Tibial nerve (tissue), 4 donors: ENCODE measurements at regions not wholly inside any gene's neighbourhood (a gene's known extent, or its start where the extent isn't known, plus 50 kb on each side); places are given as distances from the start of the nearest gene placed in this dataset.

Experiments used
- DNase-seq, 2 donors: peaks; one replicate each; pipeline ENCODE4 v3.0.0-alpha.2; 2019; ENCODE audit warnings: low spot score in 2 of 2
- H3K27ac ChIP-seq, 4 donors: fragments of 200-600 bp; sonication (generic) in 3 of 4; one replicate each; pipeline ENCODE4 v1.5.1; 2017 to 2019; ENCODE audit warnings: mild to moderate bottlenecking in 1 of 4
- H3K27me3 ChIP-seq, 2 donors: fragments of 200-600 bp; sonication (generic) in 1 of 2; one replicate each; pipeline versions ENCODE4 v1.5.1 to v1.6.0; 2017 to 2019
- H3K36me3 ChIP-seq, 3 donors: fragments of 200-600 bp; sonication (generic); one replicate each; pipeline ENCODE4 v1.5.1; 2018 to 2019
- H3K4me1 ChIP-seq, 4 donors: fragments of 200-600 bp; sonication (generic) in 3 of 4; one replicate each; pipeline ENCODE4 v1.5.1; 2017 to 2019
- H3K4me3 ChIP-seq, 4 donors: fragments of 200-600 bp; sonication (generic) in 3 of 4; one replicate each; pipeline ENCODE4 v1.5.1; 2017 to 2019; ENCODE audit warnings: mild to moderate bottlenecking in 1 of 4, moderate library complexity in 1 of 4
- H3K9me3 ChIP-seq, 4 donors: fragments of 200-600 bp; sonication (generic) in 3 of 4; one replicate each; pipeline ENCODE4 v1.5.1; 2017 to 2019
- EP300 ChIP-seq, 2 donors: sonication (generic); formaldehyde crosslinking; IDR thresholded peaks; one replicate each; pipeline ENCODE4 v1.6.1; 2017; ENCODE audit warnings: antibody characterized with exemption in 2 of 2, mild to moderate bottlenecking in 1 of 2
- POLR2A ChIP-seq, 2 donors: fragments of 450-650 bp; IDR thresholded peaks; one replicate each; pipeline ENCODE4 v1.6.1; 2017; ENCODE audit warnings: antibody characterized with exemption in 2 of 2, mild to moderate bottlenecking in 2 of 2, moderate library complexity in 2 of 2
- WGBS, 2 donors: methylation state at CpG; one replicate each; pipeline ENCODE4 v1.1.5; 2018; 5-methylcytosine and 5-hydroxymethylcytosine counted together
- TF ChIP-seq, protein P1 (sequence below), 5 experiments: fragments of 200-600 bp in 3 of 5; fragments of 450-650 bp in 2 of 5; sonication (generic) in 3 of 5; IDR thresholded peaks; one replicate each; pipeline ENCODE4 v1.5.1; 2016 to 2019; ENCODE audit warnings: antibody characterized with exemption in 5 of 5, mild to moderate bottlenecking in 3 of 5, moderate library complexity in 2 of 5

DNA sequence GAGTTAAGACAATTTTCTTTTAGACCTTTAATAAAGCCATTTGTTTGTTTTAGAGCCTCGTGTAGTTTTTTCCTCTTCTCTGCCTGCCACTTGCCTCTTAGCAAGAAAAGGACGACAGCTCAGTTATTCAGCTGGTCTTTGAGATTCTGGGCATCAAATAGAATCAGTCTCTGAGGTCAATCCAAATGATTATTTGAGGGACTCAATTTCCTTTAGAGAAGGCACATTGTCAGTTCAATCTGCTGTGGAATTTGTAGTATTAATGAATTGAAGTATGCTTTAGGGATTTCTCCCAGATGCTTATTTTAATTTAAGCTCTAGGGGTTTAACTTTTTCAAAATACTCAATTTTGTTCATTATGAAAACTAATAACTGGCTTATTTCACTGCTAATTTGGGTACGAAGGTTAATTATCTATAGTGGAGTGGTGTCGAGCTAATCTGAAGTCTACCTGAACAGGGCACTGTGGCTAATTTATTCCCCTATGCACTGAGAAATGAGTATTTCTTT, 841.2 kb upstream of the AUTS2 start:
- no peaks in the 10 kb centered on the region for H3K36me3 ChIP-seq
- H3K4me1 ChIP-seq, result peaks cover 0 to 7% (median 0%) of the 10 kb centered on the region in 4 donors
- TF ChIP-seq POLR2A (IDR thresholded peaks at IDR 0.05) (no peak), EP300 (IDR thresholded peaks at IDR 0.05) (no peak)
- TF ChIP-seq, protein P1, sequence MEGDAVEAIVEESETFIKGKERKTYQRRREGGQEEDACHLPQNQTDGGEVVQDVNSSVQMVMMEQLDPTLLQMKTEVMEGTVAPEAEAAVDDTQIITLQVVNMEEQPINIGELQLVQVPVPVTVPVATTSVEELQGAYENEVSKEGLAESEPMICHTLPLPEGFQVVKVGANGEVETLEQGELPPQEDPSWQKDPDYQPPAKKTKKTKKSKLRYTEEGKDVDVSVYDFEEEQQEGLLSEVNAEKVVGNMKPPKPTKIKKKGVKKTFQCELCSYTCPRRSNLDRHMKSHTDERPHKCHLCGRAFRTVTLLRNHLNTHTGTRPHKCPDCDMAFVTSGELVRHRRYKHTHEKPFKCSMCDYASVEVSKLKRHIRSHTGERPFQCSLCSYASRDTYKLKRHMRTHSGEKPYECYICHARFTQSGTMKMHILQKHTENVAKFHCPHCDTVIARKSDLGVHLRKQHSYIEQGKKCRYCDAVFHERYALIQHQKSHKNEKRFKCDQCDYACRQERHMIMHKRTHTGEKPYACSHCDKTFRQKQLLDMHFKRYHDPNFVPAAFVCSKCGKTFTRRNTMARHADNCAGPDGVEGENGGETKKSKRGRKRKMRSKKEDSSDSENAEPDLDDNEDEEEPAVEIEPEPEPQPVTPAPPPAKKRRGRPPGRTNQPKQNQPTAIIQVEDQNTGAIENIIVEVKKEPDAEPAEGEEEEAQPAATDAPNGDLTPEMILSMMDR (IDR thresholded peaks at IDR 0.05), result no peak
- WGBS, 2 donors, result 67 to 68% methylated on average over 4 of the region's 4 CpGs
- no peaks in the 10 kb centered on the region for H3K27me3 ChIP-seq
- DNase-seq, result no peak
- H3K9me3 ChIP-seq, result no peaks in the 10 kb centered on the region
- no peak overlapping the region for H3K4me3 ChIP-seq
- no peak overlapping the region for H3K27ac ChIP-seq

DNA sequence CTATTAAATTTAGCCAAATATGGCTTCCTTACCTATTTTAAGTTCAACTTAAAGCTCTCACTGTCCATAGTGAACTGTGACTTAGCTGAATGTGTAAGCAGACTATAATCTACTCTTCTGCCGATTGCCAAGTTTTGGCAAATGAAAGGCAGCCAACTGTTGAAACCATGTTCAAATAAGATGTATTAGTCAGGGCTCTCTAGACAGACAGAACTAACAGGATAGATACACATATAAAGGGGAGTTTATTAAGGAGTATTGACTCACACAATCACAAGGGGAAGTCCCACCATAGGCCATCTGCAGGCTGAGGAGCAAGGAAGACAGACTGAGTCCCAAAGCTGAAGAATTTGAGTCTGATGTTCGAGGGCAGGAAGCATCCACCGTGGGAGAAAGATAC, 837.7 kb upstream of the AUTS2 start:
- H3K27ac ChIP-seq, result no peak overlapping the region
- no peaks in the 10 kb centered on the region for H3K36me3 ChIP-seq
- no peaks in the 10 kb centered on the region for H3K4me1 ChIP-seq
- 82 to 83% methylated on average over 3 of the region's 3 CpGs for WGBS, 2 donors
- TF ChIP-seq, protein P1 (IDR thresholded peaks at IDR 0.05), result no peak
- TF ChIP-seq POLR2A (IDR thresholded peaks at IDR 0.05), result no peak
- TF ChIP-seq EP300 (IDR thresholded peaks at IDR 0.05), result no peak
- H3K27me3 ChIP-seq, result no peaks in the 10 kb centered on the region
- peaks cover 0 to 9% (median 0%) of the 10 kb centered on the region in 4 donors for H3K9me3 ChIP-seq
- DNase-seq, result no peak
- no peak overlapping the region for H3K4me3 ChIP-seq

DNA sequence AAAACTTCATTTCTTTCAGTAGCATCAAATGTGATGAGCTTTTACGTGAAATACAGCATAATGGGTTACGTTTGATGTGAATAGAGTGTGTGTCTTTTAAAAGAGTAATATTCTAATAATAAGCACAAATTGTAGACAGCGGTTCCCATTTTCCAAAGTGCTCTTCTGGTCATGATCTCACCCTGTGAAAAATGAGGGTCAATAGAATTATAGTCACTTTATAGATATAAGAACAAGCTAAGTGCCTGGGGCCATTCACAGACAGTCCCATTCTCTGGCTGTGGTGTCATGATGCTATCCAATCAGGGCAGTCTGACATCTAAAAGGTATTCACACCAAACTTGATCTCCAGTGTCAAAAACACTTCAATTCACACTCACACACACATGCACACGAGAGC, 830.8 kb upstream of the AUTS2 start:
- peaks cover 0 to 8% (median 0%) of the 10 kb centered on the region in 4 donors for H3K9me3 ChIP-seq
- TF ChIP-seq EP300 (IDR thresholded peaks at IDR 0.05) (no peak), POLR2A (IDR thresholded peaks at IDR 0.05) (no peak)
- TF ChIP-seq, protein P1 (IDR thresholded peaks at IDR 0.05), result no peak
- no peak for DNase-seq
- no peak overlapping the region for H3K4me3 ChIP-seq
- H3K27ac ChIP-seq, result no peak overlapping the region
- peaks cover 0 to 5% (median 0%) of the 10 kb centered on the region in 4 donors for H3K4me1 ChIP-seq
- H3K36me3 ChIP-seq, result no peaks in the 10 kb centered on the region
- WGBS, 2 donors, result 72% methylated on average over 4 of the region's 4 CpGs
- H3K27me3 ChIP-seq, result no peaks in the 10 kb centered on the region

DNA sequence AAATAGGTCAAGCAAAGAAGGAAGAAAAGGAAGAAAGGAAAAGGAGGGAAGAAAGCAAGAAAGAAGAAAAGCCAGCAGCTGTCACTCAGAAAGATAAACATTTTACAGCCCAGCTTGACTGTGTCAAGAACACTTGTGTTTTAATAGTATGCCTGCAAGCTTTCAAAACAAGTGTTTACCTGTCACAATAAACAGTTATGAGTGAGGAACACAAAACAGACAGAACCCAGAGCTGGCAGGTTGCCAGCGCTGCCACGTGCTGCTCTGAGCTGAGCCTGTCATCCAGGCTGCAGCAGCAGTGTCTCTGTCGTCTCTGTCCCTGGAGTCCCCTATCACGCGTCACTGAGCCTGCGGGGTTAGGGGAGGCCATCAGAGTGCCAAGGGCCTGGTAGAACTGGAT, 827.6 kb upstream of the AUTS2 start:
- Histone ChIP-seq H3K4me1 (peaks cover 0 to 5% (median 0%) of the 10 kb centered on the region in 4 donors), H3K27me3 (no peaks in the 10 kb centered on the region), H3K27ac (no peak overlapping the region), H3K36me3 (no peaks in the 10 kb centered on the region), H3K4me3 (no peak overlapping the region), H3K9me3 (no peaks in the 10 kb centered on the region)
- WGBS, 2 donors, result 23 to 32% methylated on average over 6 of the region's 6 CpGs
- TF ChIP-seq, protein P1 (IDR thresholded peaks at IDR 0.05), result no peak
- TF ChIP-seq EP300 (IDR thresholded peaks at IDR 0.05) (no peak), POLR2A (IDR thresholded peaks at IDR 0.05) (no peak)
- no peak for DNase-seq

DNA sequence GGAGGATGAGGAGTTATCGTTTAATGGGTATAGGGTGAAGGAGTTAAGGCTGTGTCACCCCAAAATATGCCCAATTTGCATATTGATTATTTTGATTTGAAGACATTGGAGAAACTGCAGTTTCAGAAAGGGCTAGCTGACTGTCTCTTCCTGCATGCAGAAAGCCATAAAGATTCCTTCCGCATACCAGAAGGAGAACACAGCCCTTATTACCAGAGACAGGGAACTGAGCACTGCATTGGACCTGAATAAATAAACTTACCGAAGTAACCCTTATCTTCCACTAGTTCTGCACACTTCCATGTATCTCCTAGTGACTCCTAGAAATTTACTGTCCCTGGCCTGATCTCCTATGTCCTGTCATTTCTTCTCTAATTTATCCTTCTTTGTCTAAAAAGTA, 821.9 kb upstream of the AUTS2 start:
- no peak for DNase-seq
- Histone ChIP-seq H3K27me3 (no peaks in the 10 kb centered on the region), H3K27ac (no peak overlapping the region), H3K4me1 (no peaks in the 10 kb centered on the region), H3K4me3 (no peak overlapping the region), H3K36me3 (no peaks in the 10 kb centered on the region), H3K9me3 (no peaks in the 10 kb centered on the region)
- 48 to 51% methylated on average over 3 of the region's 3 CpGs for WGBS, 2 donors
- TF ChIP-seq EP300 (IDR thresholded peaks at IDR 0.05), result no peak
- no peak for TF ChIP-seq POLR2A (IDR thresholded peaks at IDR 0.05)

DNA sequence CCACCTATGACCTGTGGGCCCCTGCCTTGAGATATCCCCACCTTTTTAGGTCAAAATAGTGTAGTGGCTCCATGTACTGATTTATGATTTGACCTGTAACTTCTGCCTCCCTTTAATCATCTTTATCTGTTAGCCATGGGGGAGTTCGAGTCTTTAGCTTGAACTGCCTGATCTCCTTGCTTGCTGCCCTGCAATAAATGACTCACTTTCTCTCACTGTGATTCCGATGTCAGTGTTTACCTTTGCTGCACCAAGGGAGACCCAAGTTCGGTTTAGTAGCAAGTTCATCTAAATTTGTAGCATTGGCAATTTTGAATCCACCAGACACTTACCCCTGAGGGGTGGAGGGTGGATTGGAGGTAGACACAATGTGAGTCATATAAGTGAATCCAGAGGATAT, 814.6 kb upstream of the AUTS2 start:
- Histone ChIP-seq H3K27ac (no peak overlapping the region), H3K4me3 (no peak overlapping the region), H3K9me3 (no peaks in the 10 kb centered on the region), H3K4me1 (no peaks in the 10 kb centered on the region), H3K36me3 (no peaks in the 10 kb centered on the region), H3K27me3 (no peaks in the 10 kb centered on the region)
- TF ChIP-seq EP300 (IDR thresholded peaks at IDR 0.05) (no peak), POLR2A (IDR thresholded peaks at IDR 0.05) (no peak)
- TF ChIP-seq, protein P1 (IDR thresholded peaks at IDR 0.05), result no peak
- no peak for DNase-seq
- WGBS, 2 donors, result 80 to 86% methylated on average over 3 of the region's 3 CpGs
